DMS153 (cell line): ENCODE measurements at regions not wholly inside any gene's neighbourhood (a gene's known extent, or its start where the extent isn't known, plus 50 kb on each side); places are given as distances from the start of the nearest gene placed in this dataset.
A peak's percentile ranks its signal among the peaks of the same experiment; 100 is the strongest.

Source experiments
- DNase-seq: peaks from one replicate; lab custom pipeline; 2025; lab: John Stamatoyannopoulos, UW

- no peak for DNase-seq
Observed at GRCh38 chr20:6560978-6561377, 206.5 kb upstream of the BMP2 start.

- DNase-seq, result no peak
Observed at GRCh38 chr20:6559791-6560190, 207.7 kb upstream of the BMP2 start.

DNA sequence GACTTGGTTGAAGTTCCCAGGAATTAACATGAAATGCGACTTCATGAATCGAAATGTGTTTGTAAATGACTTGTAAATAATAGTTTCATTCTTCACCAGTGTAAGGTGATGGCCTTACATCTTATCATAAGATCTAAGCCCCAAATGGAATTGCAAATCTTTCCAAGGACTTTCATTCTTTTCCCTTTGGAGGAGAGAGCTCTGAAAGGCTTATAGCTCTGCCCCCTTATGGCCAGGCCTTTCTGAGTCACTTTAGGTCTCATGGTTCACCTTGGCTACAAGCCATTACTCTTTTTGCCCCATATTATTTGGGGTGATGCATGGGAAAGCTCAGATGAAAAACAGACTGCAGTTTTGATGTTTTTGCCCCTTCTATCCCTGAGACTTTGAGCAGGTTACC is 209.1 kb upstream of the BMP2 start:
- no peak for DNase-seq

- no peak for DNase-seq
Observed at GRCh38 chr20:6533761-6534479, 233.6 kb upstream of the BMP2 start.

GRCh38 chr20:6533351-6533750 is 234.1 kb upstream of the BMP2 start:
- peak; percentile 55 for DNase-seq

- no peak for DNase-seq
Observed at GRCh38 chr20:6530779-6531315, 236.6 kb upstream of the BMP2 start.

DNA sequence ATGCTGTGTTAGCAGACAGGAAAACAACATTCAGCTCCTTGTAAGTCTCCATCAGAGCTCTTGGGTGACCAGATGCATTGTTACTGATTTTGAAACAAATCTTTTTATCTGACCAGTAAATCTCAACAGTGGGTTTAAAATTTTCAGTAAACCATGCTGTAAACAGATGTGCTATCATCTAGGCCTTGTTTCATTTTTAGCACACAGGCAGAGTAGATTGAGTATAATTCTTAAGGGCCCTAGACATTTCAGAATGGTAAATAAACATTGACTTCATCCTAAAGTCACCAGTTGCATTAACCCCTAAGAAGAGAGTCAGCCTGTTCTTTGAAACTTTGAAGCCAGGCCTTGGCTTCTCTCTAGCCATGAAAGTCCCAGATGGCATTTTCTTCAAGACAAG is 237.2 kb upstream of the BMP2 start:
- DNase-seq, result no peak

DNA sequence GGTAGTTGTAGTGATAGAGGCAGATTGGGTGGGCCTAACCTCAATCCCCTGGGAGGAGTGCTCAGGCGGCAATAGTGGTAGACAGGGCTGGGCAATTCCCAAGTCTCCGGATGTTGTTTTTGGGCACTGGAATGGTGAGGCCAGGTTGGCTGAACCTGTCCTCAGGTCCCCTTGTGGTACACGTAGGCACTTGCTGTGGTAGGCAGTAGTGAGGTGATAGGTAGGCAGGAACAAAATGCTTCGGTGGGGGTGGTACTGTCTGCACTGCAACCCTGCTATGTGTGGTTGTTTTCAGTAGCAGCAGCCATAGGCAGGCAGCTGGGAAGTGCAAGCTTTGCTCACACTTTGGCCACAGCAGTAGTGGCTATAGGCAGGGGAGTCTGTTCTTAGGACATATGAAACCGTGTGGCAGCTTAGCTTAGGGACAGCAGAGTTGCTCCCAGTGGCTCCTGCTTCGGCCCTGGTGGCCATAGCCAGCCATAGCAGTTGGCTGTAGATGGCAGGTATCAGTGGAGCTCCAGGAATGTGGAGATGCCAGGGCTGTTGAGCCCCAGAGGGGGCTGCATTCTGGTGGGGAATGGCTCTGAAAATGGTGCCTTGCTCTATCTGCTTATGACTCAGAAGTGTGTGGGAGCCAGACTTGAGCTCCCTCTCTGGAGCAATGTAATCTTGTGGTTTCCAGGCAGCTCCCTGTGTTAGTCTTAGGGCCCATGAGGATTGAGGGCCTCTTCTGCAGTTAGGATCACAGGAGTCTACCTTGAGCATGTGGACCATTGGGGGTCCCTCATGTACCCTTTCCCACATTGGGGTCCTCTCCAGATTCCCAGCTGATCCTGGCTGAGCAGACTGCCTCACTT is 241.8 kb upstream of the BMP2 start:
- no peak for DNase-seq

- no peak for DNase-seq
Observed at GRCh38 chr20:6524305-6524704, 243.2 kb upstream of the BMP2 start.

DNA sequence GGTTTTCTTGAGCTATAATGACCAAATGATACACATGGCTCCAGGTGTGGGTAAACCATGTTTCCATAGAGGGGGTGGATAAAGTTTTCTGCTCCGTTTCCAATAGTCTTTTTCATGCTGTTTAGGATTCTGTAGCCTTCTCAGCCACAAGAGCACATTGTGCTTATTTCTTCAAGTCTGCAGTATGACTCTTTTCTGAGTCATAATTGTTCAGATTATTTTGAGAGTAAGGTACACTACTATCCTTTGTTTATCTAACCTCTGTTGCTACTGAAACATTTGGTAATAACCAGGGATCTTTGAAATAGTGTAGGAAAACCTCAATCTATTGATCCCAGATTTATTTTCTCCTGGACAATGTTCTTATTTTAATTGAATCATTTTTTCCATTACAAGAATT is 247.9 kb upstream of the BMP2 start:
- no peak for DNase-seq

DNA sequence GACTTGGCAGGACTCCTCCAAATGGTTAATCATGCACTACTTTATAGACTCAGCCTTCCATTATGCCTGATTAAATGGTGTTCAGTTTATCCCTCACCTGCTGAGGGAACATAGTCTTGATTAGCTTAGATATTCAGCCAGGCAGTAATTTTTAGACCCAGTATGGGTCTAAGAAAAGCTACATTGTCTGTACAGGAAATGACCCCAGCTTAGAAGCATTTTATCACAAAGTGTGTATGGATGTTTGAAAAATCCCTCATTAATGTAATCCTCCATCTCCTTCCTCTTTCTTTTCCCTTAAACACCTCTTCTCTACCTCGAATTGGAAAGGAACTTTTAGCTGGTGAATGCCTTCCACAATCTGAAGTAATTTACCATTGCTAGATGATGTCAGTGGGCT is 252.2 kb upstream of the BMP2 start:
- DNase-seq, result no peak

DNA sequence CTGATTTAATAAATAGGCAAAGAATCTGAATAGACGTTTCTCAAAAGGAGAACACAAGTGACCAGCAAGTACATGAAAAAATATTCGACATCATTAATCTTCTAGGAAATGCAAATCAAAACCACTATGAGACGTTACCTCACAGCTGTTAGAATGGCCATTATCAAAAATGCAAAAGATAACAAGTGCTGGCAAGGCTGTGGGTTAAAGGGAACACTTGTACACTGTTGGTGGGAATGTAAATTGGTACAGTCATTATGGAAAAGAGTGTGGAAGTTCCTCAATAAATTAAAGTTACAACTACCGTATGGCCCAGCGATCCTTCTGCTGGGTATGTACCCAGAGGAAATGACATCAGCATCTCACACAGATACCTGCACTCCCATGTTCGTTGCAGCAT is 253.9 kb upstream of the BMP2 start:
- no peak for DNase-seq

- no peak for DNase-seq
Observed at GRCh38 chr20:6509374-6509773, 258.1 kb upstream of the BMP2 start.

DNA sequence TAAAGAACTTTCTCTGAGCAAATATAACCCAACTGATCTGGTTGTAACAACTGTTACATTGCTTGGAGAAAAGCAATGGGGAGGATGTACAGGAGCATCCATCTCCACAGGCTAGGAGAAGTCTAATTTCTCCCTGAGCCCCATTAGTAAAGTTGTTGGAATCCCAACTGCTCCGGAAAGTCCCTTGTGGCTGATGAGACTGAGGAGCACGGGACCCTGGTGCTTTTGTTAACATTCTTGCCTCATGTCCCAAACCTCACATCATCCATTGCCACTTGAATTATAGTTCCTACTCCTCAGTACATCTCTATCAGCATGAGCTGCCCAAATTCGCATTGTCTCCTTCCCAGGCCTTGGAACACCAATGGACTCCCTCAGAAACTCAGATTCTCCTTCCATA is 260.6 kb upstream of the BMP2 start:
- DNase-seq, result no peak

- no peak for DNase-seq
Observed at GRCh38 chr20:6504826-6505225, 262.7 kb upstream of the BMP2 start.

- no peak for DNase-seq
Observed at GRCh38 chr20:6504179-6504578, 263.3 kb upstream of the BMP2 start.

- DNase-seq, result no peak
Observed at GRCh38 chr20:6502999-6503398, 264.5 kb upstream of the BMP2 start.

GRCh38 chr20:6502219-6502618 is 265.3 kb upstream of the BMP2 start:
- no peak for DNase-seq

DNA sequence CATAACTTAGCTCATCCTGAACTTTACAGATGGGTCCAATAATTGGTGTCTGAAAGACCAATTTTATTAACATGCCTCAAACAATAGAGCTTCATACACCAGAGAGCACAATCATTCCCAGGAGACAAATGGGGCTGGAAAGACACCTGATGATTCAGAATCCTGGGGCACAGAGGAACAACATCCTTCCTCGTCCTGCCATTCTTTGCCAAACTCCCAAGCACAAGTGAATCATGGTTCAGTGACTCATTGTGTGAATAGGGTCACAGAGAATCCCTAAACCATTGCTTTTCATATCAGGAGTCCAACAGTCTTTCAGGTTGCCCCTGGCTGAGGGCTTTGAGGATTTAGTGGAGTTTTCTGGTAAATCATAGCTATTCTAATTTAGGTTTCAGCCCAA is 266.4 kb upstream of the BMP2 start:
- DNase-seq, result no peak

DNA sequence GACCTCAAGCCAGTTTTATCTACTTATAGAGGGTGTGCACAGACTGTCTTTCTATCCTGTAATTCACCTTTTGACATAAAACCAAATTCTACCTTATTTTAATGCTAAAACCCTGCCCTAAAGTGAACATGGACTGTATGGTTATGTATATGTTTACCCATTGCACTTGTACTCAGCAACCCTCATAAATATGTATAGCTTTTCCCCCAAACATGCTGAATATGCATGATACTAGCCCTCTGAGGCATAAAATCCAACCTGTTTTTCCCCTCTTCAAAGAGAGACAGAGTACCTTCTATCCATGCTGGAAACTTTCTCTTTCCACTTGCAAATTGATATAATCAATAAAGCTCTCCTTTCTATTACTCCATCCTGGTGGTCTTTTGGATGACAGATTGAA is 267.9 kb upstream of the BMP2 start:
- DNase-seq, result no peak

GRCh38 chr20:6496874-6497273 is 270.6 kb upstream of the BMP2 start:
- no peak for DNase-seq

DNA sequence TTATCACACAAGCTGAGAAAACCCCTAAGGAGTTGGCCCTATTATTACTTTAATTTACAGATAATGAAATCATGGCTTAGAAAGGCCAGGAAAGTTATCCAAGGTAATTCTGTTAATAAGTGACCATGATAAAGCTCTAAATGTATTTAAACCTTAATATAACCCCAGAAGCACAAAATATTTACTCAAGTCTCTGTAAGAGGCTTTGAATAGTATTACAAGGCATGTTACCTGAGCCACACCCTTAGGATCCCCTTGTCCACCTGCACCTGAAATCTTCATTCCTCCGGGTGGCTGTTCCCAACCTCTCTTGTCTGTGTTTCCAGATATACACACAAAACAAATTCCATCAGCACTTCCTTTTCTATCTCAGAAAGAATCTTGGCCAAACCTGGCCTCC is 271.6 kb upstream of the BMP2 start:
- DNase-seq, result no peak
